SK-N-SH treated with all-trans-retinoic acid at 6 μM for 48 hours (cell line): ENCODE measurements at regions not wholly inside any gene's neighbourhood (a gene's known extent, or its start where the extent isn't known, plus 50 kb on each side); places are given as distances from the start of the nearest gene placed in this dataset.

Source experiments
- ATAC-seq: fragments of 200-7000 bp; cut with Tn5 transposase; 3 replicates; pipeline ENCODE4 v1.9.1; 2020; ENCODE audit warnings: mild to moderate bottlenecking, moderate library complexity
- ARNTL ChIP-seq: fragments of 450-650 bp; formaldehyde crosslinking; IDR thresholded peaks from 2 replicates; pipeline ENCODE4 v1.5.0; 2020; ENCODE audit warnings: low read depth, mild to moderate bottlenecking, moderate library complexity, borderline replicate concordance
- BACH2 ChIP-seq: fragments of 250-450 bp; sonication (Bioruptor Pico); IDR thresholded peaks from 2 replicates; pipeline ENCODE4 v1.9.0; 2021; ENCODE audit warnings: mild to moderate bottlenecking, borderline replicate concordance
- CREB5 ChIP-seq: fragments of 250-450 bp; sonication (Bioruptor Pico); IDR thresholded peaks from 2 replicates; pipeline ENCODE4 v1.5.1; 2020; ENCODE audit warnings: low read depth, mild to moderate bottlenecking, moderate library complexity
- ESRRG ChIP-seq: fragments of 250-450 bp; sonication (Bioruptor Pico); IDR thresholded peaks from 2 replicates; pipeline ENCODE4 v1.6.1; 2021; ENCODE audit warnings: mild to moderate bottlenecking
- GLIS3 ChIP-seq: fragments of 250-450 bp; sonication (Bioruptor Pico); IDR thresholded peaks from 2 replicates; pipeline ENCODE4 v1.5.0; 2020; ENCODE audit warnings: mild to moderate bottlenecking, moderate library complexity
- ISL1 ChIP-seq: fragments of 250-450 bp; sonication (Bioruptor Pico); IDR thresholded peaks from 2 replicates; pipeline ENCODE4 v2.1.2; 2022; ENCODE audit warnings: mild to moderate bottlenecking, moderate library complexity
- OSR1 ChIP-seq: fragments of 250-450 bp; sonication (Bioruptor Pico); IDR thresholded peaks from 2 replicates; pipeline ENCODE4 v1.8.0; 2022; ENCODE audit warnings: moderate library complexity, mild to moderate bottlenecking, inconsistent platforms
- PATZ1 ChIP-seq: fragments of 250-450 bp; sonication (Bioruptor Pico); IDR thresholded peaks from 2 replicates; pipeline ENCODE4 v1.8.0; 2020; ENCODE audit warnings: mild to moderate bottlenecking, moderate library complexity, borderline replicate concordance
- POU6F1 ChIP-seq: fragments of 250-450 bp; sonication (Bioruptor Pico); IDR thresholded peaks from 2 replicates; pipeline ENCODE4 v1.8.0; 2021; ENCODE audit warnings: low read depth, mild to moderate bottlenecking, moderate library complexity, borderline replicate concordance
- PPARA ChIP-seq: fragments of 250-450 bp; sonication (Bioruptor Pico); IDR thresholded peaks from 2 replicates; pipeline ENCODE4 v1.5.0; 2020; ENCODE audit warnings: mild to moderate bottlenecking, borderline replicate concordance
- RARB ChIP-seq: fragments of 250-450 bp; sonication (Bioruptor Pico); IDR thresholded peaks from 2 replicates; pipeline ENCODE4 v1.8.0; 2021; ENCODE audit warnings: mild to moderate bottlenecking, moderate library complexity
- SNAI2 ChIP-seq: fragments of 250-450 bp; sonication (Bioruptor Pico); IDR thresholded peaks from 2 replicates; pipeline ENCODE4 v1.5.0; 2020; ENCODE audit warnings: mild to moderate bottlenecking, moderate library complexity
- TCF4 ChIP-seq: fragments of 250-450 bp; sonication (Bioruptor Pico); IDR thresholded peaks from 2 replicates; pipeline ENCODE4 v1.8.0; 2021; ENCODE audit warnings: mild to moderate bottlenecking, moderate library complexity, borderline replicate concordance
- TOX ChIP-seq: fragments of 250-450 bp; sonication (Bioruptor Pico); IDR thresholded peaks from 2 replicates; pipeline ENCODE4 v1.8.0; 2021; ENCODE audit warnings: mild to moderate bottlenecking, moderate library complexity, borderline replicate concordance
- TSHZ2 ChIP-seq: fragments of 250-450 bp; sonication (Bioruptor Pico); IDR thresholded peaks from 2 replicates; pipeline ENCODE4 v1.5.0; 2020; ENCODE audit warnings: mild to moderate bottlenecking, moderate library complexity
- ZC3H10 ChIP-seq: fragments of 250-450 bp; sonication (Bioruptor Pico); IDR thresholded peaks from 2 replicates; pipeline ENCODE4 v1.5.1; 2021; ENCODE audit warnings: mild to moderate bottlenecking, moderate library complexity
- ZNF565 ChIP-seq: fragments of 450-650 bp; formaldehyde crosslinking; conservative IDR thresholded peaks from 2 replicates; pipeline ENCODE4 v1.5.0; 2020; ENCODE audit warnings: low read depth, mild to moderate bottlenecking, moderate library complexity
- ZNF70 ChIP-seq: fragments of 450-650 bp; formaldehyde crosslinking; IDR thresholded peaks from 2 replicates; pipeline ENCODE4 v1.5.0; 2020; ENCODE audit warnings: mild to moderate bottlenecking, moderate library complexity

GRCh38 chr4:116522922-116523321, 562.5 kb downstream of the TRAM1L1 start:
- ATAC-seq = no peak
- TF ChIP-seq ZNF565 (CRISPR knock-in tag) = no peak
- TF ChIP-seq ESRRG (CRISPR knock-in tag) = no peak
- TF ChIP-seq TOX (CRISPR knock-in tag) = no peak
- no peak for TF ChIP-seq PATZ1 (CRISPR knock-in tag)
- no peak for TF ChIP-seq OSR1
- no peak for TF ChIP-seq ISL1 (CRISPR knock-in tag)
- TF ChIP-seq SNAI2 (CRISPR knock-in tag) = no peak
- TF ChIP-seq RARB = no peak
- TF ChIP-seq BACH2 (CRISPR knock-in tag) = no peak
- TF ChIP-seq TSHZ2 = no peak
- no peak for TF ChIP-seq POU6F1 (CRISPR knock-in tag)
- TF ChIP-seq CREB5 (CRISPR knock-in tag) = no peak
- no peak for TF ChIP-seq GLIS3
- TF ChIP-seq ARNTL (CRISPR knock-in tag) = no peak
- no peak for TF ChIP-seq ZC3H10 (CRISPR knock-in tag)
- no peak for TF ChIP-seq ZNF70 (CRISPR knock-in tag)
- no peak for TF ChIP-seq PPARA
- TF ChIP-seq, all 23 proteins: peak for 0

GRCh38 chr4:116520886-116521285, 564.5 kb downstream of the TRAM1L1 start:
- ATAC-seq = no peak
- TF ChIP-seq RARB (no peak), ZNF70 (CRISPR knock-in tag) (no peak), PPARA (no peak), ISL1 (CRISPR knock-in tag) (no peak), TSHZ2 (no peak), TCF4 (CRISPR knock-in tag) (no peak), ARNTL (CRISPR knock-in tag) (no peak), TOX (CRISPR knock-in tag) (no peak), GLIS3 (no peak), ZC3H10 (CRISPR knock-in tag) (no peak), PATZ1 (CRISPR knock-in tag) (no peak)
